GM23338 (cell line): ENCODE measurements at regions not wholly inside any gene's neighbourhood (a gene's known extent, or its start where the extent isn't known, plus 50 kb on each side); places are given as distances from the start of the nearest gene placed in this dataset.

Experiments
- CREB1 ChIP-seq: fragments of 250-450 bp; sonication (Bioruptor Pico); IDR thresholded peaks from 2 replicates; pipeline ENCODE4 v1.5.0; 2020; ENCODE audit warnings: low read depth, mild to moderate bottlenecking, moderate library complexity
- EZH2 ChIP-seq: fragments of 200-600 bp; sonication (generic); IDR thresholded peaks from one replicate; pipeline ENCODE4 v1.8.0; 2017; ENCODE audit warnings: antibody characterized with exemption, mild to moderate bottlenecking, low read depth; ENCODE audit not compliant: unreplicated experiment
- EZH2phosphoT487 ChIP-seq: fragments of 200-600 bp; sonication (generic); IDR thresholded peaks from one replicate; pipeline ENCODE4 v1.8.1; 2018; ENCODE audit warnings: antibody characterized with exemption; ENCODE audit not compliant: unreplicated experiment
- JUNB ChIP-seq: IDR thresholded peaks from one replicate; pipeline ENCODE4 v1.6.1; 2016; ENCODE audit warnings: antibody characterized with exemption; ENCODE audit not compliant: unreplicated experiment
- NANOG ChIP-seq: IDR thresholded peaks from 2 replicates; pipeline ENCODE4 v1.6.1; 2016; ENCODE audit warnings: antibody characterized with exemption, borderline replicate concordance
- POLR2AphosphoS5 ChIP-seq: IDR thresholded peaks from 2 replicates; pipeline ENCODE4 v1.6.1; 2016; ENCODE audit warnings: antibody characterized with exemption, low read depth
- ZNF114 ChIP-seq: fragments of 250-450 bp; sonication (Bioruptor Pico); IDR thresholded peaks from 2 replicates; pipeline ENCODE4 v1.5.0; 2020; ENCODE audit warnings: mild to moderate bottlenecking, moderate library complexity
- ZNF331 ChIP-seq: fragments of 250-450 bp; sonication (Bioruptor Pico); IDR thresholded peaks from 2 replicates; pipeline ENCODE4 v1.5.0; 2020; ENCODE audit warnings: low read depth, mild to moderate bottlenecking, moderate library complexity
- TF ChIP-seq, protein P1 (sequence below), 2 experiments: fragments of 200-600 bp in 1 of 2; sonication (generic) in 1 of 2; conservative IDR thresholded peaks; 2 replicates each; pipeline versions ENCODE4 v1.5.1 to v1.6.1; 2016 to 2017; ENCODE audit warnings: antibody characterized with exemption in 2 of 2, low read depth in 2 of 2, mild to moderate bottlenecking in 2 of 2, moderate library complexity in 1 of 2
- TF ChIP-seq, protein P2 (sequence below): IDR thresholded peaks from one replicate; pipeline ENCODE4 v1.6.1; 2018; ENCODE audit warnings: antibody characterized with exemption; ENCODE audit not compliant: unreplicated experiment
- TF ChIP-seq, protein P3 (sequence below): IDR thresholded peaks from 2 replicates; pipeline ENCODE4 v1.6.1; 2016; ENCODE audit warnings: antibody characterized with exemption

- TF ChIP-seq, protein P1, sequence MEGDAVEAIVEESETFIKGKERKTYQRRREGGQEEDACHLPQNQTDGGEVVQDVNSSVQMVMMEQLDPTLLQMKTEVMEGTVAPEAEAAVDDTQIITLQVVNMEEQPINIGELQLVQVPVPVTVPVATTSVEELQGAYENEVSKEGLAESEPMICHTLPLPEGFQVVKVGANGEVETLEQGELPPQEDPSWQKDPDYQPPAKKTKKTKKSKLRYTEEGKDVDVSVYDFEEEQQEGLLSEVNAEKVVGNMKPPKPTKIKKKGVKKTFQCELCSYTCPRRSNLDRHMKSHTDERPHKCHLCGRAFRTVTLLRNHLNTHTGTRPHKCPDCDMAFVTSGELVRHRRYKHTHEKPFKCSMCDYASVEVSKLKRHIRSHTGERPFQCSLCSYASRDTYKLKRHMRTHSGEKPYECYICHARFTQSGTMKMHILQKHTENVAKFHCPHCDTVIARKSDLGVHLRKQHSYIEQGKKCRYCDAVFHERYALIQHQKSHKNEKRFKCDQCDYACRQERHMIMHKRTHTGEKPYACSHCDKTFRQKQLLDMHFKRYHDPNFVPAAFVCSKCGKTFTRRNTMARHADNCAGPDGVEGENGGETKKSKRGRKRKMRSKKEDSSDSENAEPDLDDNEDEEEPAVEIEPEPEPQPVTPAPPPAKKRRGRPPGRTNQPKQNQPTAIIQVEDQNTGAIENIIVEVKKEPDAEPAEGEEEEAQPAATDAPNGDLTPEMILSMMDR (conservative IDR thresholded peaks at IDR 0.05; ENCODE audit: low read depth in 2 of 2) = no peak
- TF ChIP-seq CREB1 (CRISPR knock-in tag) = no peak
- no peak for TF ChIP-seq EZH2phosphoT487
- no peak for TF ChIP-seq POLR2AphosphoS5
- no peak for TF ChIP-seq EZH2
- no peak for TF ChIP-seq JUNB
- TF ChIP-seq, protein P2, sequence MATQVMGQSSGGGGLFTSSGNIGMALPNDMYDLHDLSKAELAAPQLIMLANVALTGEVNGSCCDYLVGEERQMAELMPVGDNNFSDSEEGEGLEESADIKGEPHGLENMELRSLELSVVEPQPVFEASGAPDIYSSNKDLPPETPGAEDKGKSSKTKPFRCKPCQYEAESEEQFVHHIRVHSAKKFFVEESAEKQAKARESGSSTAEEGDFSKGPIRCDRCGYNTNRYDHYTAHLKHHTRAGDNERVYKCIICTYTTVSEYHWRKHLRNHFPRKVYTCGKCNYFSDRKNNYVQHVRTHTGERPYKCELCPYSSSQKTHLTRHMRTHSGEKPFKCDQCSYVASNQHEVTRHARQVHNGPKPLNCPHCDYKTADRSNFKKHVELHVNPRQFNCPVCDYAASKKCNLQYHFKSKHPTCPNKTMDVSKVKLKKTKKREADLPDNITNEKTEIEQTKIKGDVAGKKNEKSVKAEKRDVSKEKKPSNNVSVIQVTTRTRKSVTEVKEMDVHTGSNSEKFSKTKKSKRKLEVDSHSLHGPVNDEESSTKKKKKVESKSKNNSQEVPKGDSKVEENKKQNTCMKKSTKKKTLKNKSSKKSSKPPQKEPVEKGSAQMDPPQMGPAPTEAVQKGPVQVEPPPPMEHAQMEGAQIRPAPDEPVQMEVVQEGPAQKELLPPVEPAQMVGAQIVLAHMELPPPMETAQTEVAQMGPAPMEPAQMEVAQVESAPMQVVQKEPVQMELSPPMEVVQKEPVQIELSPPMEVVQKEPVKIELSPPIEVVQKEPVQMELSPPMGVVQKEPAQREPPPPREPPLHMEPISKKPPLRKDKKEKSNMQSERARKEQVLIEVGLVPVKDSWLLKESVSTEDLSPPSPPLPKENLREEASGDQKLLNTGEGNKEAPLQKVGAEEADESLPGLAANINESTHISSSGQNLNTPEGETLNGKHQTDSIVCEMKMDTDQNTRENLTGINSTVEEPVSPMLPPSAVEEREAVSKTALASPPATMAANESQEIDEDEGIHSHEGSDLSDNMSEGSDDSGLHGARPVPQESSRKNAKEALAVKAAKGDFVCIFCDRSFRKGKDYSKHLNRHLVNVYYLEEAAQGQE = no peak
- no peak for TF ChIP-seq NANOG
- no peak for TF ChIP-seq ZNF114
- no peak for TF ChIP-seq ZNF331 (CRISPR knock-in tag)
- TF ChIP-seq, protein P3, sequence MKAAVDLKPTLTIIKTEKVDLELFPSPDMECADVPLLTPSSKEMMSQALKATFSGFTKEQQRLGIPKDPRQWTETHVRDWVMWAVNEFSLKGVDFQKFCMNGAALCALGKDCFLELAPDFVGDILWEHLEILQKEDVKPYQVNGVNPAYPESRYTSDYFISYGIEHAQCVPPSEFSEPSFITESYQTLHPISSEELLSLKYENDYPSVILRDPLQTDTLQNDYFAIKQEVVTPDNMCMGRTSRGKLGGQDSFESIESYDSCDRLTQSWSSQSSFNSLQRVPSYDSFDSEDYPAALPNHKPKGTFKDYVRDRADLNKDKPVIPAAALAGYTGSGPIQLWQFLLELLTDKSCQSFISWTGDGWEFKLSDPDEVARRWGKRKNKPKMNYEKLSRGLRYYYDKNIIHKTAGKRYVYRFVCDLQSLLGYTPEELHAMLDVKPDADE = no peak
Measured at GRCh38 chr7:3241686-3242258, 59.3 kb upstream of the SDK1 start.
